B cell (primary cell): ENCODE measurements at regions not wholly inside any gene's neighbourhood (a gene's known extent, or its start where the extent isn't known, plus 50 kb on each side); places are given as distances from the start of the nearest gene placed in this dataset.

ENCODE experiments used
- ATAC-seq: fragments of 200-7000 bp; cut with Tn5 transposase; one replicate; pipeline ENCODE4 v1.10.0; 2021; ENCODE audit warnings: low read depth, mild to moderate bottlenecking, moderate number of reproducible peaks, moderate library complexity
- CTCF ChIA-PET: fragments of 350-600 bp; sonication (Branson Sonifier 250); formaldehyde crosslinking; loops from one replicate; lab custom pipeline; 2021; ENCODE audit warnings: antibody characterized with exemption, inconsistent platforms; lab: Charles Lee
- POLR2A ChIA-PET: fragments of 350-600 bp; sonication (Branson Sonifier 250); formaldehyde crosslinking; loops from one replicate; lab custom pipeline; 2021; ENCODE audit warnings: antibody characterized with exemption; lab: Charles Lee
- DNase-seq: peaks from one replicate; pipeline ENCODE4 v3.0.0; 2013
- H2AFZ ChIP-seq: 2 replicates; pipeline ENCODE4 v1.6.1; 2012; ENCODE audit warnings: mild to moderate bottlenecking, low read depth, low read length; ENCODE audit not compliant: insufficient read depth, poor library complexity, severe bottlenecking
- H3K27ac ChIP-seq, 2 donors: 1 replicate in 1 of 2; 2 replicates in 1 of 2; pipeline ENCODE4 v1.5.1; 2012 to 2013; ENCODE audit warnings: low read length in 2 of 2, mild to moderate bottlenecking in 2 of 2, moderate library complexity in 1 of 2
- H3K27me3 ChIP-seq, 4 experiments: fragments of 200-600 bp in 1 of 4; sonication (generic) in 1 of 4; replicated peaks in 1 of 4; 1 replicate in 2 of 4; 2 replicates in 2 of 4; pipeline versions ENCODE4 v1.6.1 to v1.7.0; 2013 to 2016; ENCODE audit warnings: low read length in 3 of 4, mild to moderate bottlenecking in 2 of 4, mixed read lengths in 1 of 4, moderate library complexity in 1 of 4; ENCODE audit not compliant: insufficient read depth in 4 of 4, control insufficient read depth in 3 of 4; ENCODE audit errors: control extremely low read depth in 1 of 4
- H3K36me3 ChIP-seq, 2 experiments: replicated peaks in 1 of 2; 1 replicate in 1 of 2; 2 replicates in 1 of 2; pipeline versions ENCODE4 v1.6.1 to v1.7.1; 2013; ENCODE audit warnings: low read length in 1 of 2; ENCODE audit not compliant: insufficient read depth in 2 of 2, control insufficient read depth in 1 of 2; ENCODE audit errors: control extremely low read depth in 1 of 2, extremely low read depth in 1 of 2
- H3K4me1 ChIP-seq, 2 donors: fragments of 200-600 bp in 1 of 2; sonication (generic) in 1 of 2; 1 replicate in 1 of 2; 2 replicates in 1 of 2; pipeline versions ENCODE4 v1.5.1 to v1.6.1; 2013 to 2017; ENCODE audit warnings: low read length in 2 of 2; ENCODE audit not compliant: control insufficient read depth in 2 of 2, insufficient read depth in 2 of 2
- H3K4me2 ChIP-seq: replicated peaks from 2 replicates; pipeline ENCODE3; 2012; ENCODE audit warnings: mild to moderate bottlenecking, low read depth, low read length; ENCODE audit not compliant: poor library complexity, severe bottlenecking
- H3K4me3 ChIP-seq, 5 experiments: fragments of 200-600 bp in 1 of 5; sonication (generic) in 1 of 5; 1 replicate in 3 of 5; 2 replicates in 2 of 5; pipeline versions ENCODE4 v1.5.1 to v1.7.0; 2011 to 2016; ENCODE audit warnings: low read length in 4 of 5, mild to moderate bottlenecking in 4 of 5, low read depth in 2 of 5, control low read depth in 1 of 5, moderate library complexity in 1 of 5; ENCODE audit not compliant: insufficient read depth in 1 of 5; ENCODE audit errors: control extremely low read depth in 1 of 5, extremely low read depth in 1 of 5
- H3K79me2 ChIP-seq: fragments of 200-600 bp; sonication (generic); one replicate; pipeline ENCODE4 v1.6.0; 2016; ENCODE audit warnings: low read length; ENCODE audit not compliant: control insufficient read depth, insufficient read depth
- H3K9ac ChIP-seq: fragments of 200-600 bp; sonication (generic); 2 replicates; pipeline ENCODE4 v1.6.1; 2017; ENCODE audit warnings: mild to moderate bottlenecking, low read length, moderate library complexity
- H3K9me3 ChIP-seq, 3 donors: one replicate each; pipeline versions ENCODE4 v1.6.1 to v1.7.1; 2013; ENCODE audit warnings: low read length in 2 of 3; ENCODE audit not compliant: control insufficient read depth in 2 of 3, insufficient read depth in 1 of 3; ENCODE audit errors: control extremely low read depth in 1 of 3
- H4K20me1 ChIP-seq: 2 replicates; pipeline ENCODE4 v1.6.0; 2012; ENCODE audit warnings: mild to moderate bottlenecking, low read length; ENCODE audit not compliant: insufficient read depth, control insufficient read depth, poor library complexity, severe bottlenecking
- H3K27ac Mint-ChIP-seq: one replicate; pipeline ENCODE4 v1.8.0; 2021; ENCODE audit warnings: mixed read lengths
- H3K27me3 Mint-ChIP-seq: one replicate; pipeline ENCODE4 v1.8.0; 2021; ENCODE audit warnings: mixed read lengths
- H3K4me1 Mint-ChIP-seq: one replicate; pipeline ENCODE4 v1.8.0; 2021; ENCODE audit warnings: mixed read lengths
- H3K4me3 Mint-ChIP-seq: one replicate; pipeline ENCODE4 v1.8.0; 2021; ENCODE audit warnings: mixed read lengths
- H3K9me3 Mint-ChIP-seq: one replicate; pipeline ENCODE4 v1.8.0; 2022; ENCODE audit warnings: mixed read lengths; ENCODE audit not compliant: insufficient read depth
- EZH2 ChIP-seq: IDR thresholded peaks from 2 replicates; pipeline ENCODE4 v1.6.1; 2012; ENCODE audit warnings: borderline replicate concordance, low read depth, mild to moderate bottlenecking, moderate library complexity, low read length; ENCODE audit not compliant: insufficient read depth, poor library complexity, severe bottlenecking
- WGBS: methylation state at CpG from one replicate; pipeline ENCODE4 v1.1.5; 2013; ENCODE audit warnings: missing lambda C conversion rate; ENCODE audit not compliant: insufficient coverage; 5-methylcytosine and 5-hydroxymethylcytosine counted together
- intact Hi-C: fragments of 100-400 bp; cut with micrococcal nuclease; formaldehyde crosslinking; loops from one replicate; pipeline ENCODE4 v1.10.0; 2022
- TF ChIP-seq, protein P1 (sequence below): fragments of 200-600 bp; IDR thresholded peaks from one replicate; pipeline ENCODE4 v1.8.0; 2022; ENCODE audit warnings: antibody characterized with exemption, mild to moderate bottlenecking

DNA sequence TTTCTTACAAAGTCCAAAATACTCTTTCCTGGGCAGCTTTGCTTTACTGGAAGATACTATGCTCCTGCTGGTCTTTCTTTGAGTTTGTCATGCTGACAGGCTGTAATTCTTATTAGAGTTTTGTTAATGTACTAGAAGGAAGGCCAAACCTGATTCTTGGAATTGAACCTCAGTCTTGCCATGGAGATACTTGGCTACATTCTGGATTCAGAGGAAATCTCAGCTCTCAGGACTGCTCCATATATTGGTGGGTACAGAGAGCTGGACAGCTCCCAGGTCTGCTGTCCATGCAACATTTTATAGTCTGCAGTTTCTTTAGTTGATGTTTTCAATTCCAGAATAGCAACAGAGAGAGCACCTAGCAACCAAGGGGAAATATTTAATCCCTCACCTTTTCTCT is 363.1 kb upstream of the STXBP6 start:
- Mint-ChIP-seq H3K4me1 (no peaks in the 10 kb centered on the region), H3K4me3 (no peak overlapping the region), H3K27me3 (no peaks in the 10 kb centered on the region), H3K9me3 (peaks cover 4% of the 10 kb centered on the region), H3K27ac (no peak overlapping the region)
- Histone ChIP-seq H3K9me3 (no peaks in the 10 kb centered on the region), H4K20me1 (no peaks in the 10 kb centered on the region), H3K9ac (no peak overlapping the region), H2AFZ (no peak overlapping the region), H3K4me2 (no peak overlapping the region), H3K27ac (no peak overlapping the region), H3K79me2 (no peaks in the 10 kb centered on the region), H3K4me1 (no peaks in the 10 kb centered on the region), H3K4me3 (no peak overlapping the region), H3K27me3 (no peaks in the 10 kb centered on the region), H3K36me3 (no peaks in the 10 kb centered on the region)
- TF ChIP-seq, protein P1, sequence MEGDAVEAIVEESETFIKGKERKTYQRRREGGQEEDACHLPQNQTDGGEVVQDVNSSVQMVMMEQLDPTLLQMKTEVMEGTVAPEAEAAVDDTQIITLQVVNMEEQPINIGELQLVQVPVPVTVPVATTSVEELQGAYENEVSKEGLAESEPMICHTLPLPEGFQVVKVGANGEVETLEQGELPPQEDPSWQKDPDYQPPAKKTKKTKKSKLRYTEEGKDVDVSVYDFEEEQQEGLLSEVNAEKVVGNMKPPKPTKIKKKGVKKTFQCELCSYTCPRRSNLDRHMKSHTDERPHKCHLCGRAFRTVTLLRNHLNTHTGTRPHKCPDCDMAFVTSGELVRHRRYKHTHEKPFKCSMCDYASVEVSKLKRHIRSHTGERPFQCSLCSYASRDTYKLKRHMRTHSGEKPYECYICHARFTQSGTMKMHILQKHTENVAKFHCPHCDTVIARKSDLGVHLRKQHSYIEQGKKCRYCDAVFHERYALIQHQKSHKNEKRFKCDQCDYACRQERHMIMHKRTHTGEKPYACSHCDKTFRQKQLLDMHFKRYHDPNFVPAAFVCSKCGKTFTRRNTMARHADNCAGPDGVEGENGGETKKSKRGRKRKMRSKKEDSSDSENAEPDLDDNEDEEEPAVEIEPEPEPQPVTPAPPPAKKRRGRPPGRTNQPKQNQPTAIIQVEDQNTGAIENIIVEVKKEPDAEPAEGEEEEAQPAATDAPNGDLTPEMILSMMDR: no peak
- no peak for TF ChIP-seq EZH2
- no peak for DNase-seq
- intact Hi-C loops: no loop called here
- no peak for ATAC-seq
- ChIA-PET POLR2A (no interaction called here), CTCF (interaction anchor here (1.8 kb wide), 1 partner anchor 703 kb away, joined by 5 read pairs; no protein-coding TSS in a partner anchor)

DNA sequence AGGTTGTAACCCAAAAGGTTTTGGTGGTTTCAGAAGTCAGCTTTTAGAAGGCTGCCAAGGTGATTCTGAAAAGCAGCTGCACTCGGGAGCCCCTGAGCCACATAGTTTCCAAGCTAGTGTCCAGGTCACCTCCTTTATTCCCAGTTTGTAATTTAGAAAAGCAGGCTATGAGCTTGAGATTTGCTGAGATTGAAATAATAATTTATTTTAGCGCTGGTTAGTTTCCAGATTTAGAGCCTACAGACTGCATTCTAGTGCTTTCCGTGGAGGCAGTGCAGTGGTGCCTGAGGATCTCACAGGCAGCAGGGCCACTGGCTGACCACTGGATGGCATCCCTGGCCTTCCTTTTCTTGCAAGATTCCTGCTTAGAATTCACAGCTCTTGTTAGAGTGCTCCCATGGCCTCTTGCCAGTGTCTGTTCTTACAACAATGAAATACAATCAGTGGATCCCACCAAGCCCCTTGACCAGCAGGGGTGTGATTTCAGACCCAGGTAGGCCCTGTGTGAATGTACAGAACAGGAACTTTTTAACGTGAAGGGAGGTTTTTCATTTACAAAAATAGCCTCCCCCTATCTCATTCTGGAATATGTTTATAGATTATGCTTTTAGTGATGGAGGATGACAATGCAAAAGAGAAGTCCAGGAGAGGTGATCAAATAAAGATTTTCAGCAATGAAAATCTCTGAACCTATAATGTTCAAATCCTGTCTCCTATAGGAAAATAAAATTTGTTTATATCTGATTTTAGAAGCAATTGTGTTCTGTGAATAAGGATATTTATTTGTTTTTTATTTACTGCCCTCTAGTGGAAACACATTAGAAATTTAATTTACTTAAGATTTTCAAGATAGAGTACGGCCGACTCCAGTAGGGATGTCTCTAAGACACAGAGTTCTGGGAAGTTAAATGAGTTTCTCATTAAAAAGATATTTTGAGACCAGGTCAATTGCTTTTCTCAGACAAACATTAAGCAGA is 362.1 kb upstream of the STXBP6 start:
- DNase-seq (no peak), ATAC-seq (no peak)
- H3K79me2 ChIP-seq: no peaks in the 10 kb centered on the region
- H3K4me1 Mint-ChIP-seq: no peaks in the 10 kb centered on the region
- H2AFZ ChIP-seq: no peak overlapping the region
- no peak overlapping the region for H3K27ac Mint-ChIP-seq
- H3K9me3 ChIP-seq: no peaks in the 10 kb centered on the region
- CTCF ChIA-PET: interaction anchor here (0.9 to 1.8 kb wide), 6 partner anchors 9 to 702 kb away, joined by 3 to 5 read pairs (median 4); no protein-coding TSS in a partner anchor
- H3K27me3 Mint-ChIP-seq: no peaks in the 10 kb centered on the region
- H3K9me3 Mint-ChIP-seq: peaks cover 4% of the 10 kb centered on the region
- 97% methylated on average over 3 of the region's 6 CpGs for WGBS
- no peak overlapping the region for H3K4me3 Mint-ChIP-seq
- no peaks in the 10 kb centered on the region for H3K36me3 ChIP-seq
- H3K4me2 ChIP-seq: no peak overlapping the region
- no peaks in the 10 kb centered on the region for H3K4me1 ChIP-seq
- no peaks in the 10 kb centered on the region for H3K27me3 ChIP-seq
- no peaks in the 10 kb centered on the region for H4K20me1 ChIP-seq
- no peak overlapping the region for H3K9ac ChIP-seq
- no peak overlapping the region for H3K27ac ChIP-seq
- TF ChIP-seq, protein P1: peak; percentile 39
- TF ChIP-seq EZH2: no peak
- POLR2A ChIA-PET: no interaction called here
- intact Hi-C loops: no loop called here
- no peak overlapping the region for H3K4me3 ChIP-seq
